HG03280 (cell line): ENCODE measurements at regions not wholly inside any gene's neighbourhood (a gene's known extent, or its start where the extent isn't known, plus 50 kb on each side); places are given as distances from the start of the nearest gene placed in this dataset.
"Not testable (repeated sequence)": the region's sequence is repeated elsewhere in the genome, so short reads cannot be mapped to it uniquely, and the experiment has no call there.

Experiments used
- ATAC-seq: cut with Tn5 transposase; IDR thresholded peaks from one replicate; pipeline ENCODE4 v1.9.1; 2021; ENCODE audit warnings: mild to moderate bottlenecking, moderate library complexity; ENCODE audit not compliant: unreplicated experiment

GRCh38 chr2:221999717-222000116 lies 299.1 kb downstream of the PAX3 start:
- no peak for ATAC-seq

DNA sequence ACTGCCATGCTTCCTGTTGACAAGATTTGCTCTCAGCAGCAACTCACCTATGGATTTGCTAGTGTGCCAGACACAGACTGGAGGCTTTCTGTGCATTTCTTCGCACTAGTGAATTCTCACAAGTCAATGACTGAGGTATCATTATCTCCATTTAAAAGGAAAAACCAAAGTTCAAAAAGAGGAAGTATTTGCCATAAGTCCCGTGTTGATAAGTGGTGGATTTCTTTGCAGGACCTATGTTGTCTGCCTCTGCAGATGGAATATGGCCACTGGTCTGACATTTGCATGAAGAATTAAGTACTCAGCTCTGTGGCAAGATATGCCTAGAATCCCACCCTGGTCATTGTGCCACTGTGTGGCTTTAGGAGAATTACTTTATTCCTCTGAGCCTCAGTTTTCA lies 299.6 kb downstream of the PAX3 start:
- ATAC-seq: no peak

GRCh38 chr2:221997683-221998082 lies 301.1 kb downstream of the PAX3 start:
- no peak for ATAC-seq

DNA sequence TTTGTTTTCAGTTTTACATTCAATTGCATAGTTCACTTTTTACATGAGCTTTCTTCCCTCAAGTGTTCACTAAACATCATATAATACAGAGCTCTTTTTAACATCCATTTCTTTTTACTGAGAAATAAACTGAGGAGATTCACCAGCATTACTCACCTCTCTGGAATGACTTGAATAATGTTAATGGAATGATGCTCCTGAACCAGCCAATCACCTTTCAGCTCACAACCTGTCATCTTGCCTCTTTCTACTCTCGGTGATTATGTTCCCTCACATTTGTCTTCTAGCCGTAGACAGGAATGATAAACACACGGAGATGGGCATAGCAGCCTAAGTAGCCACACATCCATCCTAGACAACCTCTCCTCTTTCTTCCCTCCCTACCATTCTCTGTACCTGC lies 301.7 kb downstream of the PAX3 start:
- no peak for ATAC-seq

GRCh38 chr2:221994926-221995325 lies 303.9 kb downstream of the PAX3 start:
- no peak for ATAC-seq

DNA sequence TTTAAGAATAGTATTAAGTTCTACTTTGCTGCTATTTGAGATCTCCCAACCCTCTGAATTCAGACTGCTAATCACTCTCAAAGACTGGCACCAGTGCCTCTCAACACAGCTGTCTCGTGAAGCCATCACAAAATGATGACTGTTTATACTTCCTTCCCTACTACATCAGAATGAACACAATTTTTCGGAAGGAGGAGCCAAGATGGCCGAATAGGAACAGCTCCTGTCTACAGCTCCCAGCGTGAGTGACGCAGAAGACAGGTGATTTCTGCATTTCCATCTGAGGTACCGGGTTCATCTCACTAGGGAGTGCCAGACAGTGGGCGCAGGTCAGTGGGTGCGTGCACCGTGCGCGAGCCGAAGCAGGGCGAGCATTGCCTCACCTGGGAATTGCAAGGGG lies 314.4 kb downstream of the PAX3 start:
- not testable (repeated sequence) for ATAC-seq

DNA sequence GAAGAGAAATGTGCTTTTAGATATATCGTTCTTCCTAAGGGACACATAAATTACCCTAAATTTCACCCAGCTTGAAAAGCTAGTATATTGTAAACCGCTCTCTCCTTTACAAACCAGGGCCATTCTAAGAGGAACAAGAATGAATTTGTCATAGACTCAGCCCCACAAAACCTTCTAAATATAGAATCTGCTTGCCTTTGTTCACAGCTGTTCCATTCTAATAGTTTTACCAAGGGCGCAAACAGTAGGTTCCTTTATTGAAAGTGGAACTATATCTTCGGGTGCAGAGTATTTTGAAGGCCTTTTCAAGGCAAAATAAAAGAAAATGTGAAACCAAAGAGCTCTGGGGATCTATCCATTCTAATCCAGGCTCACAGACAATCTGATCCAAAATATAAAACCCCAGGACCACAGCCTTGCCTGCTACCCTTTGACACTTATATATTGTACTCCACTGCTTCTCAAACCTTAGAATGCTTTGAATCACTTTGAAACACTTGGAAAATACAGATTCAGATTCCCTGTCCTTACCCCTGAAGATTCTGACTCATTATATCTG lies 316.8 kb downstream of the PAX3 start:
- no peak for ATAC-seq

DNA sequence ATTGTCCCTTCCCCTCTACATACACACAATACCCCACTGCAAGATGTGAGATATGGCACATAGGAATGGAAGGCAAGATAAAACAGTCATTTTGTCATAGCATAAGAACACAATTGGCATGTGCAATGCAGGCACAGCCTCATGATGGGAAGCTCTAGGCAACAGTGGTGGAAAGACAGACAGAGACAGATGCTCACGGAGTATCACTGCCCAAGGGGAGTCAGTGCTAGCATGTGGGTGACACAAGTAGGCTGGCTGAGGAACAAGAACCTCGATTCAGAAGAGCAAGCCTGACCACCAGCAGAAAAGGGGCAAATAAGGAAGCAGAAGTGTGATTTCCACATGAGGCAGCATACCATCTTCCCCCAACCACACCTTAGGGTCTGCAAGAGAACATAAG lies 323.6 kb downstream of the PAX3 start:
- ATAC-seq: no peak

DNA sequence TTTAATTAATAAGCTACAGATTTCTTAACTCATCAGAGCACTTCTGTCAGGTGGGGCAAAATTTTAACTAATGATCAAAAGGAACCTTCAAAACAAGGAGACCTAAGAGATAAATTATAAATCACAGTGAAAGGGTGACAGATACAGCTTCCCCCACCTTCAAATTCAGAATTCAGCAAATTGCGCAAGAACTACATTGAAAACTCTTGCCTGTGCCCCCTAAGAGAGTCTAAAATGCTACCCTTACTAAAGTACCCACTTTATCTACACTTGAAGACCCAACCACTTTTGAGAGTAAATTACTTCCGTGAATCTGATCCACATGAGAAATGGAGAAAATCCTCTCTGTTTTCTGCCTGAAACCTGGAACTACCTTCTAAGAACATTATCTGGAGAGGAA lies 324.9 kb downstream of the PAX3 start:
- no peak for ATAC-seq

DNA sequence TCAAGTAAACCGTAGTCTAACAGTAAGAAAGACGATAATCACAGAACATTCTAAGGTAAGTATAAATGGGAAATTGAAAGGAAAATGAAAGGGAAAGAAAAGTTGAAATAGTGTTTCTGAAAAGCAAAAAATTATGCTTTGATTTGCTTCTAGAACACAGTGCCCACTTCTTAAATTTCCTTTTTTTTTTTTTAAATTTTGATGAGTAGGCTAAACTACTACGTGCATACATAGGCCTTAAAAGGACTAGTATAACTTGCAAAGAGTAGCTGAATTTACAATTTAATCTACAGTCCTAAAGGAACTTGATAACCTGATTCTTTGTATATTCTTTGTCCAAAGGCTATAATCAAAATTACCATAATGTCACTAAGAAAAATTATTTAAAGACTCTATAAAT lies 325.3 kb downstream of the PAX3 start:
- ATAC-seq: no peak

DNA sequence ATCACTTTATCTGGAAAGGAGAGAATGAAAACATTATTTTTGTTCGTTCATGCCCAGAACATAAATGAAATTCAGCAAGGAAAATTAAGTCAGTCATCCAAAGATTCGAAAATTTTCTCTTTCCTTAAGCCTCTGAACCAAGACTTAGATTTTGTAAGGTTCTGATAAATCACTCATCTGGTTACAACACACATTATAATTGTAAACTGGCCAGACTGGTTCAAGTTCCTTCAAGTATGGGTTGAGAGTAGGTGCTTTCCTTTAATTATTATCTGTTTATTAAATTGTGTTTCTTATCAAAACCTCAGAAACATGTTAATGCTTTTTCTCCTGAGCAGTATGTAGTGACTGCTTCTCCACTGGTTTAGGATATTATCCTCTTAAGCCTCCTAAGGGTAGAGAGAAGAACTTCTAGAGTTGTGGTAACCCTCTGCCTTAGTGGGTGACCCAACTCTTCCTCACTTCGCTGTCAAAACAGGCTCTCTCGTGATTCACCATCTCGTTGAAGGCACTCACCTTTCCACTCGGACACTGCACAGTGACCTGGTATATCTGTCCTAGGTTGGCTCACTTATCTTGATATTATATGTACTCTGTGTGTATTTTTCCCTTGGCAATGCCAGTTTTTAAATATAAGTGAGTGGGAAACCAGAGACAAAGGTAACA lies 325.9 kb downstream of the PAX3 start:
- no peak for ATAC-seq

DNA sequence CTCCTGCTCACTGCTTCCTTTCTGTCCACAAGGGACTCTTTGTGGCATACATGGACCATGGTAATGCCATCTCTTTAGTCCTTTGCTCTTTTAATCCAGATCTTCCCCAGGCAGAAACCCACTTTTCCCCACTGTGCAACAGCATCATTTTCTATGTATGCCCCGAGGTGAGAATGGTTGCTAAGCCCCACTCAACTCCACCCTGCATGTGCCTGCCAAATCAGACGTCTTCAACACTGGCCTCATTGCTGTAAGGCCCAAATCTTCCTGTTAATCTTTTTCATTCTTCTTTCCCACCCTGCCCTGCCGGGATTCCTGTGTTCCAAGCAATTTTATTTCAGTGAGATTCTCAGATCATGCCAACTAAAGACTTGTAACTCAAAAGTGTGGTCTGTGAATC lies 328.4 kb downstream of the PAX3 start:
- ATAC-seq: no peak

DNA sequence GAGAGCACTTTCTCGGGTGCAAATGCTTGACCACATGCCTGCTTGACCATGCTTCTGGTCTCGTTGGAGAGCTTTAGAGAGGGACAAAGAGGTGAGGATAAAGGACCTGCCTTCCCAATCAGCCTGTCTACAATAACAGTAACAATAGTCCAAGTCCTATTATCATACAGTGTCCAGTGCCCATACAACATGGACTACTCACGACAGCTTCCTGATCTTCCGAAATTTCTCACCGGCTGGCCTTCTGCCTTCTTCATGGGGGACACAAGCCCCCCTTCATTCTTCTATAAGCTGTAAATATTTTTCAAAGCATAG lies 329.0 kb downstream of the PAX3 start:
- no peak for ATAC-seq

DNA sequence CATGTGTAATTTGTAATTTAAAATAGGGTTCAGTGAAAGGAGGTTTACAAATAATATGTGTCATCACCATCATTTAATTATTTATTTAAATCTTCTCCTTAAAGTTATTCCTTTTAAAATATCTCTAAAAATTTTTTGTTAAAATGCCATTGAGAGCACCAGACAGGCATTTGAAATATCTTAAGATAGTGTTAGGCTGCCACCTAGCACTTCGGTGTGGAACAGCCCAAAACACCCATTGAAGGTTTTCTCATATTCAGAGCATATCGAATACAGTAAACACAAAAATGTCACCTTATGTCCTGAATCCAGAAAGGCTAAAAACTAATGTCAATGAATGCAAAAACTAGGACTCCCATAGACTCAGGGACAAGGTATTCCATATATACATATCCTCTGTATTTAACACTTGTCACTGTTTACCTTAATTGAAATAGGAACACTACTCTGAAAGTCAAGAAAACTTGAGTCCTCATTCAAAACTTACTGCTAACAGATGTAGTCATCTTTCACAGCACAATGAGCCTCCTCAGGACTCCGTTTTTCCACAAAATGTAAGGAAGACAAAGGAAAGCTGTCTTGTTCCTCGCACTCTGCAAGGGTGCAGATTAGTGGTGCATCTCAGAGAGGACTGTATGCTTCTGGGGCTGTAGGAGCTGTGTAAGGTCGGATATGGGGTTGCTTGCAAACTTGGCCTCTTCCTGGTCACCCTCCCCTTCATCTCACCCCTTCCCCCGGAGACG lies 329.5 kb downstream of the PAX3 start:
- peak; percentile 55 for ATAC-seq

GRCh38 chr2:221962186-221962585 lies 336.6 kb downstream of the PAX3 start:
- no peak for ATAC-seq

- no peak for ATAC-seq
These were observed 337.2 kb downstream of the PAX3 start for GRCh38 chr2:221961561-221961960.

DNA sequence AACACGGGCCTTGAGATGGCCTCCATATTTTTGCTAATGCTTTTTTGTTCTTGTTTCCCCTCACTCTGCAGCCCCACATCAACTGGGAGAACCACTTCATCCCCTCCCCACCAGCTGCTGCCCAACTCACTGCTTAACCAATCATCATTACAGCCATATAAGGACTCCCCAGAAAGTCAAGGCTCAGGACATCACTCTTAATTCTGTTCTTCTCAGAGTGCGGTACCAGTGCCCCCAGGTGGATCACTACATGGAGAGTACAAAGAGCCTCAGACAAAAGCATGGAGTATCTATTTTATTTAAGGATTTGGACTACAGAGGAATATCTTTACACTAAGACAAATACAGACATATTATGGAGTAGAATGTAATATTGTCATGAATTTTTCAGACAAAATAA lies 340.6 kb downstream of the PAX3 start:
- no peak for ATAC-seq

DNA sequence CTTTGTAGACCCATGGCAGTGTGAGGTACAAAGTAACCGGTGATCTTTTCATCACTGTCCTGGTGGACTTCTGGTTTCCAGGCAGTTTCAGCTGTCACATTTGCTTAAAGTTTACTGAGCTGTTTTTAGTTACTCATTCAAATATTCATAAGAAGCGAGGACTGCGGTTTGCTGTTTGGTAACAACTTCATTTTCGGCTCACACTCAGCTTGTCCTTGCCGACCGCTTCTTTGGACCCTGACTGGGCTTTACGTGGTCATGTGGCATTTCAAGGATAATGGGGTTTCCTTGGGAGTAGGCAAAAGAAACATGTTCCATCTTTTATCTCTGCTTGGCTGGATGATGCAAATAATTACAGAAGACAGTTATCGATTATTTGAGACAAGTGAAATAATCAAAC lies 350.7 kb downstream of the PAX3 start:
- no peak for ATAC-seq

DNA sequence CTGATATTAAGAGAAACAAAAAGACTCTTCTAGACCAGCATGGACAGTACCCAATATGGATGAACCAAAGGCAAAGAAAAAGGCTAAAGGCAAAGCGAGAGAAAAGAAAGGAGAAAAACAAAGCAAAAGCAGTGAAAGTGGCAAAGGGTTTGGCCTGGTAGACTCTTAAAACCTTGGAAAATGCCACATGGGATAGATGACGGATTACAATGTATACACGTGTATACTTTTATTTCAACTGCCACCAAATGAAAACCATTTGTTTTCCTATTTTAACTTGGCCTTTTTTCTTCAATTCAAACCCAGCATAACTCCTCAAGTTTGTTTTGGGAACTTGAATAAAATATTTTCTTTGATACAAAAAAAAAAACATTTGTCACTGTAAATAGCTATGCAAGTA lies 354.3 kb downstream of the PAX3 start:
- ATAC-seq: not testable (repeated sequence)

GRCh38 chr2:221943076-221943810 lies 355.6 kb downstream of the PAX3 start:
- no peak for ATAC-seq

- ATAC-seq: no peak
These were observed 359.3 kb upstream of the EPHA4 start for GRCh38 chr2:221931251-221931991.
